ENCODE measurements at regions not wholly inside any gene's neighbourhood (a gene's known extent, or its start where the extent isn't known, plus 50 kb on each side); places are given as distances from the start of the nearest gene placed in this dataset.
"Not testable (repeated sequence)": the region's sequence is repeated elsewhere in the genome, so short reads cannot be mapped to it uniquely, and the experiment has no call there.

DNA sequence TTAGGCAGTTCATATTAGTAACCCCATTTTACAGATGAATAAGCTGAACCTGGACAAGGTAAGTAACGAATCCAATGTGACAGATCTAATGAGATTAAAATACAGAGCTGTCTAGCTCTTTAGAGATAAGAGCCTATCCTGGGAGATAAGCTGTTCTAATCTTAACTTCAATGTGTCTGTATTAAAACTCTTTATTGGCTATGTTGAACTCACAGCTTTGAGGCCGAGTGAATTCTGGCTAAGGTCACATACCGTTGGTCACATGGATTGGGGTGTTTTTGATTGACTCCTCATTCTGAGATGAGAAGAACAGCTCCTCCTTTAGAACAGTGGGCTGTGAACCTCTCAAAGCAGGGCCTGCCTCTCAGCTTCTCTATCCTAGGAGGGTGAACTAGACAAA lies 113.4 kb upstream of the EEPD1 start:
- DNase-seq, result no peak

DNA sequence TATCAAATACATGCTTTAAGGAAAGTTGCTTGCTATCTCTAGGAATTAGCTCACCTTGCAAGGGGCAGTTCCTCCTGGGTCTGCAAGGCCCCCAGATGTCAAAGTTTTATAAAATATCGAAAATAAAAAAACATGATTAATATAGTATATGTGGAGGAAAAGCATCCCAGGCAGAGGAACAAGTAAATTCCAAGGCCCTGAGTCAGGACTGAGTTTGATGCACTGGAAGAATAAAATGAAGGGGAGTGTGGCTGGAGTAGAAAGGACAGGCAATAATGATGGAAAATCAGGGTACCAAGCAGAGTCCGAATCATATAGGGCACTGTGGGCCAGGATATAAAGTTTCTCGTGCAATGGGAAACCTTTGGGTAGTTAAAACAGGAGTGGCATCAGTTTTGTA lies 112.4 kb upstream of the EEPD1 start:
- no peak for DNase-seq

DNA sequence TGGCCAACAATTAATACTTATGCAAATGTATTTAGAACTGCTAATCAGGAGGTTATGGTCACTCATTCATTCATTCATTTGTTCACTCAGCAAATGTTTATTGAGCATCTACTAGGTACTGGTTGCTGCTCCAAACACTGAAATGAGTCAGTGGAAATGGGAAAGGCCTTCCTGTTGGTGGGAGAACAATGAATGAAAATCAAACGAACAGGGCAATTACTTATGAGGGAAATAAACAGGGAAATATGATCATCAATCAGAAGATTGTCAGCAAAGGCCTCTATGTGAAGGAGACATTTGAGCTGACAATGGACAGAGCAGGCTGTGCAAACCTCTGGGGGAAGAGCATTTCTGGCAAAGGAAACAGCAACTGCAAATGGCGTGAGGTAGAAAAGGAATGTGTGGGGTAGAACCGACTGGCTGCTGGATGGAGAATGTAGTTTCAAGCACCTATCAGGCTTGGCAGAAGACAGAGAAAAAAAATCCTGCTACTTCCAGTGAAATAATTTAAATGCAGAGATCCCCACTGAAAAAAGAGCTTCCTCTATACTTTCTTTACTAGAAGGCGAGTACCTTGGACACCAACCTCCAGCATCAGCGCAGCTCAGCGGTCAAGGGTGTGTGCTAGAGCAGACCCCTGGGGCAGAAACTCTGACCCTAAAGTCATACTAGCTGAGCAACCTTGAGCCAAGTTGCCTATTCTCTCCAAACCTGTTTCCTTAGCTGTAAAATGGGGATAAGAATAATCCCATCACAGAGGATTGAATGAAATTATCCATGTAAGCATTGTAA lies 108.8 kb upstream of the EEPD1 start:
- DNase-seq, result no peak

DNA sequence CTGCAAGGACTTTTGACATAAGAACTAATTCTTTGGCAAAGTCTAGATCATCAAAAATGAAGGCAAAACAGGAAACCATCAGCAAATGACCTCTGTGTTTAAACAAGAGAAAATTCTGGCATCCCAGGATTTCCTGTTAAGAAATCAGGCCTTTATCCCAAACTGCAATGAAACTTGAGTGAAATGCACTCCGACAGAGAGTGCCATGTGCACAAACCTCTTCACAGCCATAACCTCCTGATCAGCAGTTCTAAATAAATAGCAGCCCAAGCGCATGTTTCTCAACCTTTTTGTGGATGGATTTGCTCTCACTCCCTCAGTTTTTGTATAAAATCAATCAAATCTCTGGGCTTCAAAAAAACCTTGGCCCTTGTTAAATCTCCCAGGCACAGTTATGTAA lies 107.7 kb upstream of the EEPD1 start:
- DNase-seq, result no peak

DNA sequence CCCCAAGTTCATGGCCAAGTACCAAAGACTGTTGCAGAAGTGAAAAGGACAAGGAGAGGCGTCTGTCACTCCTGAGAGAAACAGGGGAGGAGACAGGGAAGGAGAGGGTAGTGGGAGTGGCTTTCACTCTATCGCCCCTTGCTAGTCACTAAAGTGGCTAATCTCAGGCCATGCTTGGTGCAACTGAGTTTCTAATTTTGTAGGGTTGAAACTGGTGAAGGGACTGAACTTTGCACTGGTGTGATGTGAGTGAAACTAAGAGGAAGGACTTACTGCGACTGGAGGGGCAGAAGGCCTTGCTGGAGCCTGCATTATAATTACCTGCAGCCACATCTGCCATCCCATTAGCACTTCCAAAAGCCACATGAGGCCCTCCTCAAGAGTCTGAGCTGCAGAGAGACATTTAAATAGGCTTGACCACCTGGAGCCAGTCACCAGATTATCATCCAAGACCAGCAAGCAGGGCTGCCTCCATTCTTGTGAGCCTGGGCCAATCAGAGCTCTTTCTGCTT lies 107.2 kb upstream of the EEPD1 start:
- no peak for DNase-seq

DNA sequence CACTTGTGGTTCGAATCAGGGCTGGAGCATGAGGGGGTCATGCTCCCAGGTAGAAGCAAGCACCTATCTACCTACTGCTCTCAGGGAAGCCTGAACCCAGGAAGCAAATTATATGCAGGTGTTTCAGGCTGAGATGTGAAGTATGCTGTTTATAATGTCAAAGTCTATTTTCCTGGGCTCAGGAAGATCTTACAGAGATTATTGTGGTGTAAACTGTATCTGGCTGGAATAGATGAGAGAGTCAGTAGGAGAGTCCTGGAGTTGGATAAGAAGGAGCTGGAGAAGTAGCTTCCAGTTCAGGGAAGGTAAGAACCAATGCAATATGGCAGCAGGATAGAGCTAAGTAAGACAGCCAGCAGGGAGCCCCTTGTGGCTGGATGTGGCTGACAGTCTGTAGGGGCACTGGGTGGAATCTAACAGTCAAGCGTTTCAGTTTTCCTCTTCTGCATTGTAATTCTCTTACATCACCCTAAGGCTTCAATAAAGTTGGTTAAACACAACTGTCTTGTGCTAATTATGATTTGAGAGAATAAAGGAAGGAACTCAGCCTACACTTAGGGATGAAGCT lies 105.9 kb upstream of the EEPD1 start:
- DNase-seq, result no peak

DNA sequence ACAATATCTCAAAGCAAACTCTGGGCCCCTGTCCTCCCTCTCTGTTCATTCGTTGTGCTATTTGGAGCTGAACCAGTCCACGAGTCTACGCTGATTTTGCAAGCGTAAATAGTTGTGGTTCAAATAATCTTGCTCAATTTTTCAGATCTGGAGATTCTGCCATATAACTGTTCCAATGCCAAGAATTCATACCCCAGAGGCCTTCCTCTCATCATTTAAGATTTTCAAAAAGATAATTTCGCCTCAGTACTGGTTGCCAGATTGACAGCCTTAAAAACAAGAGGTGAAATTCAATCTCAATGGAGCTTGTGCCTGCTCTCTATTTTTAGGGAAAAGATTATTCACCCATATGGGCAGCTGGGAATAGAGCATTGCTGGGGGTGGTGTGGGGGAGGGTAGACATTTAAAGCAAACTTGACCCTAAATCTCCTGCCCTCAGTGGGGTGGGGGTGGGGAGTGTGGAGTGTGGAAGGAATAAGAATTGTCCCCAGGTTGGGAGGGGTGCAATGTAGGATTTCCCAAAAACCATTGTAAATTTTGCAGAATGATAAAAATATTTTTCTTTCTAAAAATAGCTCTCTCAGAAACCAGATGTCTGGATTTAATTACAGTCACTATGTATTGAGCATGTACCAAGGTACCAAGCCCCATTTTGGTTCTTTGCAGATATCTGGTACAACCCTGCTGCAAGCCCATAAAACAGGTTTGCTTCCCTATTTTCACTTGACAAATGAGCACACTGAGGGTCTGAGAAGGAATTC lies 104.7 kb upstream of the EEPD1 start:
- DNase-seq, result no peak

DNA sequence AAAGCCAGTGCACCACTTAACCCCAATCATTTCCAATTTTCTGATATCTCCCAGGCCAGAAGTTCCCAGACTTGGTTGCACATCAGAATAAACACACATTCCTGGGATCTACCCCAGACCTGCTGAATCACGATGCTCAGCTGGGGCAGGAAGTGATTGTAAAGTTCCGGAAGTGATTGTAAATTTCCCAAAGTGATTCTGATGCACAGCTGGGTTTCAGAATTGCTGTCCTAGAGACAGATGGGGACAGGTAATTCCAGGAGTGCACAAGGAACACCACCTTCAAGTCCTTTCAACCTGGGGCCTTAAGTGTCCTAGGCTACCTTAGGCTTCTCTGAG lies 104.2 kb upstream of the EEPD1 start:
- no peak for DNase-seq

DNA sequence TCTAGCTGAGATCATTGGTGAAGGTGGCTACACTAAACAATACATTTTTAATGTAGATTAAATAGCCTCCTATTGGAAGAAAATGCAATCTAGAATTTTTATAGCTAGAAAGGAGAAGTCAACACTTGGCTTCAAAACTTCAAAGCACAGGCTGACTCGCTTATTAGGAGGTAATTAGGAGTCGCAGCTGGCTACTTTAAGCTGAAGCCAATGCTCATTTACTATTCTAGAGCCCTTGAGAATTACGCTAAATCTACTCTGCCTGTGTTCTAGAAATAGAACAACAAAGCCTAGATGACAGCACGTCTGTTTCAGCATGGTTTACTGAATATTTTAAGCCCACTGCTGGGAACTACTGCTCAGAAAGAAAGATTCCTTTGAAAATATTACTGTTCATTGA lies 101.6 kb upstream of the EEPD1 start:
- no peak for DNase-seq

DNA sequence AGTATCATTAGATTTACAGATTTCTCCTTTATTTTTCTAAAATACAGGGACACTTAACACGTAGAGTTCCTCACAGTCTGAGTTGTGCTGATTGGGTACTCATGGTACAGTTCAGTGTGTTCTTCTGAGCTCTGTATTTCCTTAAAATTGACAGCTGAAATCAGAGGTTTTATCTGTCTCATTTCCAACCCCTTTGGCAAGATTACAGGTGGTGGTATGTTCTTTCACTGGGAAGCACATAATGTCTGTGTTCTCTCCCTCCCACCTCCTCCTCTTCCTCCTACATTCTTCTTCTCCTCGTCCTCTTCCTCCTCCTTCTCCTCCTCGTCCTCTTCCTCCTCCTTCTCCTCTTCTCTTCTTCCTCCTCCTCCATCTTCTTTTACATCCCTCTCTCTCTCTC lies 99.5 kb upstream of the EEPD1 start:
- no peak for DNase-seq

DNA sequence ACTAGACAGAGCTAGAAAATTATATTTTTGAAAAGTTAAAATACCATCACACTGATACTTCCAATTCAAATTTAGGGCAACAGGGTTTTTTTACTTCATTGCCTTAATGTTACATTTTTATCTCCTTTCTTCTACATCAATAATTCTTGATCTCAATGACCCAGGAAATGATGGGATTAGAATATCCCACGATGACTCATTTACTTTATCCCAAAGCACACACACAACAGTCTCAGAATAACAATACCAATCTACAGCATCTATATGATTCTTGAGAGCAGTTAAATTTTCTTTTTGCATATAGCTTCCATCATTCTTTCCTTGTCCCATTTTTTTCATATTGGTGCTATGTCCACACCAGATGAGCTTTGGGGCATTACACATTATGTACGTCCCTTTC lies 98.4 kb upstream of the EEPD1 start:
- DNase-seq, result no peak

DNA sequence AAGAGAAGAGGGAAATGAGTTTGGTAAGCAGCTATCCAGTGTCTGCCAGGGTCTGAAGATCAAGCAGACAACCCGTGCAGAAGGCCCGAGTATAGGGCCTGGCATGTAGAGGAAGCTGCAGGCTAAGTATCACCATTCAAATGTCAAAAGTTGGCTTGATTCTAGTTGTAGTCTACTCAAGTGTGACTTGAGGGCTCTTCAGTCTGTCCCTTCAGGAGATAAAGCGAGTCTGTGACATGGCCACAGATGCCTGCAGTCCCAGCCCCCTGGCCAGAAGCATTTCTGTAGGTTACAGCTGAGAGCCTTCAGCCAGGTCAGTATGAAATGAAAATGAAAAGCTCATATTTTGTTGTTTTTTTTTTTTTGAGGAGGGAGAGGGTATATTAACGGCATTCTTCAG lies 97.8 kb upstream of the EEPD1 start:
- DNase-seq, result no peak

DNA sequence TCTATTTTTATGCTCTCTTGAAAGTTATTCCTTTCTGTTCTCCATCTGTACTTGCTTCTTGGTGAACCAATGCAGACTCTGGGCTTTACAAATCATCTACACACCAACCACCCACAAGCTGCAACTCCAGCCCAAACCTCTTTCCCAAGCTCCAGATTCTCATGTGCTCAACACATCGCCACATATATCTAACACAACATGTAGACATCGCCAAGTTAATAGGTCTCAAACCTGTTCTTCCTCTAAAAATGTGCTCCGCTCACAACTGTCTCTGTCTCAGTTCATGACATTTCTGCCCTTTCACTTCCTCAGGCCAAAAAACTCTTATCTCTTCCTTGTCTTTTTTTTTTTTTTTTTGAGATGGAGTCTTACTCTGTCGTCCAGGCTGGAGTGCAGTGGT lies 95.7 kb upstream of the EEPD1 start:
- DNase-seq, result no peak

DNA sequence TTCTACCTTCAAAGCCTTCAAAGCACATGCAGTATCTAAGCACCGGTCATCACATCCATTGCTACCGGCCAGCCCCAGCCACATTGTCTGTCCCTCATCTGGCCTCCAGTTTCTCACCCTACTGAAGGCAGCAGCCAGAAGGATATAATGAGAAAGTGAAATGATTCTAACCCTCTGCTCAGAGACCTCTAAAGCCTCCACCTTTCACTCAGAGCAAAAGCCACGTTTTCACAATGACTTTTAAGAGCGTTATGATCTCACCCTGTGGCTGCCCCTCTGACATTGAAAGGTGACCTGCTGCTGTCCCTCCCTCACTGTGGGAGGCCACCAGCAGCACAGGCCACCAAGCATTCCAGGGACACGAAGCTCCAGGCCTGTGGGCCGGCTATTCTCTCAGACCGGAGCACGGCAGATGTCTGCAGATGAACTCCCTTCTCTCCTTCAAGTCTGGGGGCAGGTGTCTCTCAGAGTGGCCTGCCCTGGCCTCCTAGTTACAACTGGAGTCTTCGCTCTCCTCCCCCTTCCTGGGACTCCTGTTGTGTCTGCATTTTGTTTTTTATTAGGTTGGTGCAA lies 94.9 kb upstream of the EEPD1 start:
- DNase-seq, result no peak

DNA sequence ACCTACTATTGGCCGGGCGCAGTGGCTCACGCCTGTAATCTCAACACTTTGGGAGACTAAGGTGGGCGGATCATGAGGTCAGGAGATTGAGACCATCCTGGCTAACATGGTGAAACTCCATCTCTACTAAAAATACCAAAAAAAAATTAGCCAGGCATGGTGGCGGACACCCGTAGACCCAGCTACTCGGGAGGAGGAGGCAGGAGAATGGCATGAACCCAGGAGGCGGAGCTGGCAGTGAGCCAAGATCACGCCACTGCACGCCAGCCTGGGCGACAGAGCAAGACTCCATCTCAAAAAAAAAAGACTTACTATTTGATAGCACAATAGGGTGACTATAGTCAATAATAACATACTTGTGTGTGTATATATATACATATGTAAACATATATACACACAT lies 92.7 kb upstream of the EEPD1 start:
- not testable (repeated sequence) for DNase-seq

DNA sequence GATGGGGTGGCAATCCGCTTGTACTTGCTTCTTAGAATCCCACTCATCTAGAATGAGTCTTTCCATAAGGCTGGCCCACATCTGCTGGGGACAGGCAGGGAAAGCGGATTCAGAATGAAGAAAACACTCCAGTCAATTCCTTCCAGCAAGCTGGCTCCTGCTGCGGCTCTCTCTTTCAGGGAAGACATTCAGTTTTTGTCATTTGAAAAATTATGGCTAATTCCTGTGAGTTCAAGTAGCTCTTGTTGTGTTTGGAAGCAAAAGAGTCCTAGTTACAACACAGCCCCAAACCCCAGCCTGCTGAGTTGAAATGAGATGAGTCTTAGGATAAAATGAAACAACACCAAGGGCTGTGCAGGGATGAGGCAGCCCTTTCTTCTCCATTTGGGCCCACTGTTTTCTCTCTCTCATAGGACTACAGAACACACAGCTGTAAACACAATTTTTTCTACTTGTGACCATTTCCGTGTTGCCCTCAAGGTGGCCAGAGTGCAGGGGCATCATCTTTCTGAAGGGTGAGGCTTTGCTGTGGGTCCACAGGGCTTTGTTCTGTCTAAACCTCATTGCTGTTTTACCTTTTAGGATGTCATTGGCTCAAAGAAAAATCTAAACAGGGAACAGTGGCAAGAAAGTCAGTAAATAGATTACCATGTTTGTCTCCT lies 90.8 kb upstream of the EEPD1 start:
- no peak for DNase-seq

DNA sequence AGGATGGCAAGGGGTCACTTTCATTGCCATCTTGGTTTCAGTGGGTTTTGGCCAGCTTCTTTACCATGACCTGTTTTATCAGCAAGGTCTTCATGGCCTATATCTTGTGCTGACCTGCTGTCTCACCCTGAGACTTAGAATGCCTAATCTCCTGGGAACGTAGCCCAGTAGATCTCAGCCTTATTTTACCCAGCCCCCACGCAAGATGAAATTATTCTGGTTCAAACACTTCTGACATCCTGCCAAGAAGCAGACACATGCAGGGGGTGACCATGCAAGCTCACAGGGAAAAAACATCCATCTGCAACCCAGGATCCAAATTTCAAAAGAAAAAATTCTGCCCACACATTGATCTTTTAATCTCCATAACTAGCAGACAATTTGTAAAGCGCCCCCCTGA lies 88.4 kb upstream of the EEPD1 start:
- DNase-seq, result no peak

DNA sequence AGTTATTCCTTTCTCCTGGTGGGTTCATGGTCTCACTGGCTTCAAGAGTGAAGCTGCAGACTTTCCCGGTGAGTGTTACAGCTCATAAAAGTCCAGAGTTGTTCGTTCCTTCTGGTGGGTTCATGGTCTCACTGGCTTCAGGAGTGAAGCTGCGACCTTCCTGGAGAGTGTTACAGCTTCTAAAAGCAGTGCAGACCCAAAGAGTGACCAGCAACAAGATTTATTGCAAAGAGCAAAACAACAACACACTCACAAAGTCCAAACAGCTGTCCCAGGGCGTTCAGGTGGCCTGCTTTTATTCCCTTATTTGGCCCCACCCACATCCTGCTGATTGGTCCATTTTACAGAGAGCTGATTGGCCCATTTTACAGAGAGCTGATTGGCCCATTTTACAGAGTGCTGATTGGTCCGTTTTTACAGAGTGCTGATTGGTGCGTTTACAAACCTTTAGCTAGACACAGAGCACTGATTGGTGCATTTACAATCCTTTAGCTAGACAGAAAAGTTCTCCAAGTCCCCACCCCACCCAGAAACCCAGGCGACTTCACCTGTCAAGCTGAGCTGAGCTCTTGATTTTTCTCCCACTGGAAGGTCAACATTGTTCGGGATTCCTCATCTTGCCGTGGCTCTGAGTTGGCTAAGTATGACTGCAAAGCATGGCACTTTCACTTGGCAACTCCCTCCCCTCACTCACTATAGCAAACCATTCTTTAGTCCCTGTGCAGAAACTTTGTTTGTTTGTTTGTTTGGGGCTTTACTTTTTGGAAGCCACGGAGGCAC lies 87.3 kb upstream of the EEPD1 start:
- not testable (repeated sequence) for DNase-seq

DNA sequence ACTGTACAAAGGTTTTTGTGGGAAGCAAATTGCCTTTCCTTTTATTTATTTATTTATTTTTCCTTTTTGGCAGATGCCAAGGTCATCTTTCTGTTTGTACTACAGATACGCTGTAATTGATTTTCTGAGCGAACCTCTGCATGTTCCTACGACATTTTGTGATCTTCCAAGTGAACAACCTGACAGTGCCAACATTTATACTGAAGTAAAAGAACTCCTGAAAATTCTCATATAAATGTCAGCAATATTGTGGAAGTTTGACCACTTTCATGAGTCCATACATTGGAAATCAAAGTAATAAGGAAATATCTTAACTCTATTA lies 86.8 kb upstream of the EEPD1 start:
- DNase-seq, result no peak

DNA sequence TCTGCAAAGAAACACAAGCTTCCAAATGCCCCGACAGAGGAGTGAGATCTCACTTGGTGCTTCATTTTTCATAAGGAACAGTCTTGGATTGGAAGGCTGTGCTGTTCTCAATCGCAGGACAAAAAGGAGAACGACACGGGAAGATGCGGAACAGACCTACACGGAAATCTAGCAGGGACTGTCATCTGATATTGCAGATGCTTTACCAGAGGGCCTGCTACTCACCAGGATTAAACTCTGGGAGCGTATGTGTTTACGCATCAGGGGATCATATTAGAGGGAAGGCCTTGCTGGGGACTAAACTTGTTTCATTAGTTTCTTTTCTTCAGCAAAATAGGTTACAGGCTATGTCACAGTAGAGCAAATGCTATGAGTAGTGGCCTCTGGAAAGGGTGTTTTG lies 82.8 kb upstream of the EEPD1 start:
- no peak for DNase-seq

DNA sequence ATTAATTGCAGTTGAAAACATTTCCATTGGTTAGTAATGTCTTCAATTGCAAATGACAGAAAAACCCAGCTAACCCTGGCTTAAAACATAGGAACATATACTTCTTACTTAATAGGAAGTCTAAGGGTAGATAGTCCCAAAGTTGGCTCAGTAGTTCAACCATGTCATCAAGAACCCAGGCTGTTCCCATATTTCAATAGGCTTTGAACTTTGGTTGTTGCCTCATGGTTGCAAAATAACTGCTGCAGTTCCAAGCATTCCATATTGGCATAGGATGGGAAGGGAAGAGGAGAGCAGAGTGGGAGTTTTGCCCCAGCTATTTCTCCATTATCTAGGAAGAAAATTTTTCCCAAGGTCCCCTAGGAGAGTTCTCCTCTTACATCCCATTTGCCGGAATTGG lies 81.4 kb upstream of the EEPD1 start:
- no peak for DNase-seq

DNA sequence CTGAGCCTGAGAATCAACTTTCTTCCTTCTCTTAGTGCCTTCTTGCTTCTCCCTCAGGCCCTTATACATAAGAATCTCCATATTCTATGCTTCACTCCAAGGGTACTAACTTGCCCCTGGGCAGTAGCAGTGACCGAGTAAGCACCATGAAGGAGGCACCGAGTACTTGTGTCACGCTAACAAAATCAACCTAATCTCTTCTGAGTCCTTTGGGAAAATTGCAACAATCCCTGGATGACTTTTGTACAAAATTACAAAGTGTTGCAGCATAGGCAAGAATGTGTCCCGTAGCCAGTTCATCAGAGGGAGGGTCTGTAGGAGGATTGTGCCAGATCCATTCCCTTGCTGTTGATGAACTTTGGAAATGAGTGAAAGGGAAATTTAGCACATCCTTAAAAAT lies 80.4 kb upstream of the EEPD1 start:
- DNase-seq, result no peak

DNA sequence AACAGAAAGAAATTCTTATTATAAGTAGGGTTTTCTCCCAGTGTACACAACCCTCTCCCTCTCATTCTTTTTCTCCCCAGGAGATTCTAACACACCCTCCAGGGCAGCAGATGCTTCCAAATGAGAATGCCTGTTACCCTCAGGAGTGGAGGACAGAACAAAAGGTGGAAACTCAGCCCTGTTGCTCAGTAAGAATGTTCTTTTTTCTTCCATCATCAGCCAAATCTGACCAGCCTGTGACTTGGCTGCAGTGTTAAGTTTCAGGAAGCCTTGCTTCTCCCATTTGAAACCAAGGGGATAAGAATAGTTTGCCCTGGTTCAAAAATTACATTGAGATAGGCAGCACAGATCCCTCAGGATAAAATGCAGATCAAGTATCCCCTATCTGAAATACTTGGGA lies 77.5 kb upstream of the EEPD1 start:
- DNase-seq, result peak; percentile 31 to 46
